ENCODE measurements at regions not wholly inside any gene's neighbourhood (a gene's known extent, or its start where the extent isn't known, plus 50 kb on each side); places are given as distances from the start of the nearest gene placed in this dataset.
A peak's percentile ranks its signal among the peaks of the same experiment; 100 is the strongest.

GRCh38 chr3:107061466-107061865 is 315.8 kb upstream of the CCDC54 start:
- DNase-seq: no peak

GRCh38 chr3:107062310-107062709 is 314.9 kb upstream of the CCDC54 start:
- DNase-seq: no peak

GRCh38 chr3:107062787-107063186 is 314.5 kb upstream of the CCDC54 start:
- no peak for DNase-seq

GRCh38 chr3:107063351-107063750 is 313.9 kb upstream of the CCDC54 start:
- no peak for DNase-seq

GRCh38 chr3:107064405-107065060 is 312.7 kb upstream of the CCDC54 start:
- DNase-seq: peak; percentile 66 to 70

GRCh38 chr3:107065094-107065861 is 312.0 kb upstream of the CCDC54 start:
- DNase-seq: peak; percentile 19

- DNase-seq: no peak
These were observed 309.8 kb upstream of the CCDC54 start for GRCh38 chr3:107067421-107067820.

GRCh38 chr3:107068980-107069379 is 308.3 kb upstream of the CCDC54 start:
- DNase-seq: no peak

GRCh38 chr3:107076946-107077345 is 300.3 kb upstream of the CCDC54 start:
- DNase-seq: no peak

- no peak for DNase-seq
These were observed 299.8 kb upstream of the CCDC54 start for GRCh38 chr3:107077391-107077790.

- DNase-seq: no peak
These were observed 294.7 kb upstream of the CCDC54 start for GRCh38 chr3:107082527-107082926.

GRCh38 chr3:107085261-107085660 is 292.0 kb upstream of the CCDC54 start:
- no peak for DNase-seq

- no peak for DNase-seq
These were observed 285.1 kb upstream of the CCDC54 start for GRCh38 chr3:107092121-107092520.

- DNase-seq: no peak
These were observed 278.4 kb upstream of the CCDC54 start for GRCh38 chr3:107098864-107099263.

- DNase-seq: no peak
These were observed 277.1 kb upstream of the CCDC54 start for GRCh38 chr3:107100137-107100536.

- no peak for DNase-seq
These were observed 276.7 kb upstream of the CCDC54 start for GRCh38 chr3:107100573-107100972.

- DNase-seq: no peak
These were observed 273.5 kb upstream of the CCDC54 start for GRCh38 chr3:107103786-107104185.

- DNase-seq: no peak
These were observed 270.9 kb upstream of the CCDC54 start for GRCh38 chr3:107106316-107106715.

GRCh38 chr3:107106907-107107306 is 270.3 kb upstream of the CCDC54 start:
- no peak for DNase-seq

- no peak for DNase-seq
These were observed 266.5 kb upstream of the CCDC54 start for GRCh38 chr3:107110596-107111305.

GRCh38 chr3:107111872-107112271 is 265.4 kb upstream of the CCDC54 start:
- no peak for DNase-seq

- DNase-seq: no peak
These were observed 264.9 kb upstream of the CCDC54 start for GRCh38 chr3:107112356-107112755.

GRCh38 chr3:107116251-107116650 is 261.0 kb upstream of the CCDC54 start:
- no peak for DNase-seq

- DNase-seq: no peak
These were observed 260.1 kb upstream of the CCDC54 start for GRCh38 chr3:107117156-107117555.

Data from activated T-cell treated with anti-CD3 and anti-CD28 coated beads, Interleukin-2, amount 50 U/mL, for 48 hours (primary cell).